ENCODE measurements at regions not wholly inside any gene's neighbourhood (a gene's known extent, or its start where the extent isn't known, plus 50 kb on each side); places are given as distances from the start of the nearest gene placed in this dataset.

DNA sequence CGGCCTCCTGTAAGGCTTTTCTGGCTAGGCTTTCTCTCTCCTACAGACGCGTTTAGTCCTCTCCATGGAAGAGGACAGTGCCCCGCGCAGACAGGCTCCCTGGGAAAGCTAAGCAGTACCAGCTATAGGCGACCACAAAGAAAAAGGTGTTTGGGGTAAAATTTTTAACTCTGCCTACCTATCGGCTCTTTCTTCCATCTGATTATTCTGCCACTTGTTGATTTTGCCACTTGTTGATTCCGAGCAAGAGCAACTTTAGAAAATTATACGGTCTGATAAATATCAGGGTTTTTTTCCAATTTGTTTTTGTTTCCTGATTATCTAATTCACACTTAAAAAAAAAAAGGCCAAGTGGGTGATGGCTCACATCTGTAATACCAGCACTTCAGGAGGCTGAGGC is 1600.5 kb upstream of the TENM3 start (continued):
- TF ChIP-seq, protein P1, sequence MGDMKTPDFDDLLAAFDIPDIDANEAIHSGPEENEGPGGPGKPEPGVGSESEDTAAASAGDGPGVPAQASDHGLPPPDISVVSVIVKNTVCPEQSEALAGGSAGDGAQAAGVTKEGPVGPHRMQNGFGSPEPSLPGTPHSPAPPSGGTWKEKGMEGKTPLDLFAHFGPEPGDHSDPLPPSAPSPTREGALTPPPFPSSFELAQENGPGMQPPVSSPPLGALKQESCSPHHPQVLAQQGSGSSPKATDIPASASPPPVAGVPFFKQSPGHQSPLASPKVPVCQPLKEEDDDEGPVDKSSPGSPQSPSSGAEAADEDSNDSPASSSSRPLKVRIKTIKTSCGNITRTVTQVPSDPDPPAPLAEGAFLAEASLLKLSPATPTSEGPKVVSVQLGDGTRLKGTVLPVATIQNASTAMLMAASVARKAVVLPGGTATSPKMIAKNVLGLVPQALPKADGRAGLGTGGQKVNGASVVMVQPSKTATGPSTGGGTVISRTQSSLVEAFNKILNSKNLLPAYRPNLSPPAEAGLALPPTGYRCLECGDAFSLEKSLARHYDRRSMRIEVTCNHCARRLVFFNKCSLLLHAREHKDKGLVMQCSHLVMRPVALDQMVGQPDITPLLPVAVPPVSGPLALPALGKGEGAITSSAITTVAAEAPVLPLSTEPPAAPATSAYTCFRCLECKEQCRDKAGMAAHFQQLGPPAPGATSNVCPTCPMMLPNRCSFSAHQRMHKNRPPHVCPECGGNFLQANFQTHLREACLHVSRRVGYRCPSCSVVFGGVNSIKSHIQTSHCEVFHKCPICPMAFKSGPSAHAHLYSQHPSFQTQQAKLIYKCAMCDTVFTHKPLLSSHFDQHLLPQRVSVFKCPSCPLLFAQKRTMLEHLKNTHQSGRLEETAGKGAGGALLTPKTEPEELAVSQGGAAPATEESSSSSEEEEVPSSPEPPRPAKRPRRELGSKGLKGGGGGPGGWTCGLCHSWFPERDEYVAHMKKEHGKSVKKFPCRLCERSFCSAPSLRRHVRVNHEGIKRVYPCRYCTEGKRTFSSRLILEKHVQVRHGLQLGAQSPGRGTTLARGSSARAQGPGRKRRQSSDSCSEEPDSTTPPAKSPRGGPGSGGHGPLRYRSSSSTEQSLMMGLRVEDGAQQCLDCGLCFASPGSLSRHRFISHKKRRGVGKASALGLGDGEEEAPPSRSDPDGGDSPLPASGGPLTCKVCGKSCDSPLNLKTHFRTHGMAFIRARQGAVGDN (CRISPR knock-in tag; IDR thresholded peaks at IDR 0.05) = no peak
- TF ChIP-seq HOXA3 (CRISPR knock-in tag; IDR thresholded peaks at IDR 0.05) (no peak), ZNF256 (CRISPR knock-in tag; conservative IDR thresholded peaks at IDR 0.05) (no peak), SIN3B (IDR thresholded peaks at IDR 0.05; ENCODE audit: low read length) (no peak), PRMT3 (CRISPR knock-in tag; IDR thresholded peaks at IDR 0.05; ENCODE audit: borderline replicate concordance, low read depth) (no peak), ZNF20 (CRISPR knock-in tag; IDR thresholded peaks at IDR 0.05) (no peak)
- TF ChIP-seq, protein P2, sequence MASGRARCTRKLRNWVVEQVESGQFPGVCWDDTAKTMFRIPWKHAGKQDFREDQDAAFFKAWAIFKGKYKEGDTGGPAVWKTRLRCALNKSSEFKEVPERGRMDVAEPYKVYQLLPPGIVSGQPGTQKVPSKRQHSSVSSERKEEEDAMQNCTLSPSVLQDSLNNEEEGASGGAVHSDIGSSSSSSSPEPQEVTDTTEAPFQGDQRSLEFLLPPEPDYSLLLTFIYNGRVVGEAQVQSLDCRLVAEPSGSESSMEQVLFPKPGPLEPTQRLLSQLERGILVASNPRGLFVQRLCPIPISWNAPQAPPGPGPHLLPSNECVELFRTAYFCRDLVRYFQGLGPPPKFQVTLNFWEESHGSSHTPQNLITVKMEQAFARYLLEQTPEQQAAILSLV (CRISPR knock-in tag; IDR thresholded peaks at IDR 0.05; ENCODE audit: borderline replicate concordance) = no peak

DNA sequence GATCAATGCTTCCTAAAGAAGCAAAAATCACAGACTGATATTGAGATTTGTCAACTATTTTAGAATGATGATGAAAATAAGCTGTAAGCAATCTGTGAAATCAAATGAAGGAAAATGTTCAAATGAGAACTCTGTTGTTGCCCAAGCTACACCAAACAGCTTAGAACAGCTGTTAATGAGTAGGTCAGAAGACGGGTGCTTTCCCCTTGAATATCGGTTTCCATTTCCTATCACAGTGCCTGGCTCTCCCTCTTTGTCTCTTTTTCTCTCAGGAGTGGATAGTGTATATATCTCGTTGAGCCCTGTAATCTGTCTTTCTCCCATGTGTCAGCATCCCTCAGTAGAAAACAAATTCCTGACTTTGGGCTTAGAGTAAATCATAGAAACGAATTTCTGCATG is 1592.9 kb upstream of the TENM3 start:
- TF ChIP-seq AGO2 (optimal IDR thresholded peaks at IDR 0.05; ENCODE audit: low read depth, low read length) (no peak), TEAD2 (CRISPR knock-in tag; IDR thresholded peaks at IDR 0.05) (no peak), ZNF570 (CRISPR knock-in tag; IDR thresholded peaks at IDR 0.05; ENCODE audit: borderline replicate concordance) (no peak), EZH2 (conservative IDR thresholded peaks at IDR 0.05; ENCODE audit: low read depth, low read length) (no peak), ZNF557 (CRISPR knock-in tag; IDR thresholded peaks at IDR 0.05) (no peak), ATF7 (IDR thresholded peaks at IDR 0.05) (no peak), ATF7 (CRISPR knock-in tag; IDR thresholded peaks at IDR 0.05) (no peak), ZBTB42 (CRISPR knock-in tag; IDR thresholded peaks at IDR 0.05) (no peak), NFYB (CRISPR knock-in tag; IDR thresholded peaks at IDR 0.05) (no peak)
- TF ChIP-seq, protein P3, sequence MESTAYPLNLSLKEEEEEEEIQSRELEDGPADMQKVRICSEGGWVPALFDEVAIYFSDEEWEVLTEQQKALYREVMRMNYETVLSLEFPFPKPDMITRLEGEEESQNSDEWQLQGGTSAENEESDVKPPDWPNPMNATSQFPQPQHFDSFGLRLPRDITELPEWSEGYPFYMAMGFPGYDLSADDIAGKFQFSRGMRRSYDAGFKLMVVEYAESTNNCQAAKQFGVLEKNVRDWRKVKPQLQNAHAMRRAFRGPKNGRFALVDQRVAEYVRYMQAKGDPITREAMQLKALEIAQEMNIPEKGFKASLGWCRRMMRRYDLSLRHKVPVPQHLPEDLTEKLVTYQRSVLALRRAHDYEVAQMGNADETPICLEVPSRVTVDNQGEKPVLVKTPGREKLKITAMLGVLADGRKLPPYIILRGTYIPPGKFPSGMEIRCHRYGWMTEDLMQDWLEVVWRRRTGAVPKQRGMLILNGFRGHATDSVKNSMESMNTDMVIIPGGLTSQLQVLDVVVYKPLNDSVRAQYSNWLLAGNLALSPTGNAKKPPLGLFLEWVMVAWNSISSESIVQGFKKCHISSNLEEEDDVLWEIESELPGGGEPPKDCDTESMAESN (CRISPR knock-in tag; conservative IDR thresholded peaks at IDR 0.05) = no peak
- in situ Hi-C loops (cut with HindIII; ENCODE audit: extremely low pct_ligation_motif_present, low pct_unique_long_range_greater_than_20kb) = loop anchor here (25.0 kb wide), 1 partner anchor 887 kb away; no protein-coding TSS in a partner anchor
- Histone ChIP-seq H3K27me3 (ENCODE audit: control insufficient read depth in 1 of 2, insufficient read depth in 2 of 2, low read length in 2 of 2) (no peaks in the 10 kb centered on the region), H4K20me1 (ENCODE audit: insufficient read depth, low read length) (no peaks in the 10 kb centered on the region), H3K4me3 (replicated peaks in 1 of 3; ENCODE audit: insufficient read depth in 1 of 3, low read depth in 2 of 3, low read length in 3 of 3) (no peak overlapping the region), H3K27ac (ENCODE audit: extremely low read length, insufficient read depth, low read length) (no peak overlapping the region), H3K36me3 (replicated peaks in 1 of 2; ENCODE audit: control insufficient read depth in 1 of 2, insufficient read depth in 2 of 2, low read length in 2 of 2) (no peaks in the 10 kb centered on the region), H3K9ac (ENCODE audit: insufficient read depth, low read depth, low read length) (no peak overlapping the region), H3K4me2 (ENCODE audit: low read depth, low read length) (no peak overlapping the region), H3K4me1 (ENCODE audit: insufficient read depth, low read length) (no peaks in the 10 kb centered on the region), H3K79me2 (ENCODE audit: insufficient read depth, low read length) (no peaks in the 10 kb centered on the region), H2AFZ (ENCODE audit: low read length) (no peak overlapping the region), H3K9me3 (ENCODE audit: low read length) (no peaks in the 10 kb centered on the region)
- CTCF ChIA-PET (ENCODE audit: low intra/inter-chr PET ratio, low total read pairs) = no interaction called here
- intact Hi-C loops (cut with micrococcal nuclease; ENCODE audit: unreplicated experiment) = no loop called here
- WGBS (ENCODE audit: low lambda C conversion rate) = 5% methylated on average over 4 of the region's 4 CpGs
- DNase-seq (ENCODE audit: low spot score) (no peak), FAIRE-seq (no peak), ATAC-seq (no peak)
- POLR2A ChIA-PET = no interaction called here
- BruUV-seq (replicated peaks) = no TSS peak

All from HepG2 (cell line).